ENCODE measurements at regions not wholly inside any gene's neighbourhood (a gene's known extent, or its start where the extent isn't known, plus 50 kb on each side); places are given as distances from the start of the nearest gene placed in this dataset.

- POLR2A ChIA-PET = no interaction called here
- Histone ChIP-seq H3K27me3 (replicated peaks; ENCODE audit: control insufficient read depth, insufficient read depth, low read length) (no peaks in the 10 kb centered on the region), H3K4me1 (no peaks in the 10 kb centered on the region), H3K4me3 (ENCODE audit: low read depth, low read length) (no peak overlapping the region), H3K9me3 (peaks cover 5% of the 10 kb centered on the region; the same call in 1 of the 2 replicates), H3K36me3 (ENCODE audit: control insufficient read depth, insufficient read depth, low read length) (no peaks in the 10 kb centered on the region)
- H3K4me1 Mint-ChIP-seq (ENCODE audit: low read depth, unreplicated experiment) = no peaks in the 10 kb centered on the region
- peaks cover 8% of the 10 kb centered on the region for H3K27me3 Mint-ChIP-seq (ENCODE audit: insufficient read depth, unreplicated experiment)
- intact Hi-C loops (cut with micrococcal nuclease; ENCODE audit: unreplicated experiment) = no loop called here
- CTCF ChIA-PET = no interaction called here
- no peak overlapping the region for H3K4me3 Mint-ChIP-seq (ENCODE audit: unreplicated experiment)
- no peaks in the 10 kb centered on the region for H3K9me3 Mint-ChIP-seq (ENCODE audit: unreplicated experiment)
- no TSS peak for BruUV-seq (replicated peaks)
- no peak overlapping the region for H3K27ac Mint-ChIP-seq (ENCODE audit: unreplicated experiment)
- no peaks in the 10 kb centered on the region for H3K36me3 Mint-ChIP-seq (ENCODE audit: insufficient read depth, unreplicated experiment)
- no peak for DNase-seq
- no peak for TF ChIP-seq CTCF (IDR thresholded peaks at IDR 0.05; ENCODE audit: insufficient read depth in 1 of 2, low read depth in 1 of 2, low read length in 1 of 2, severe bottlenecking in 1 of 2, unreplicated experiment in 1 of 2)
These were observed 587.4 kb upstream of the MDFIC2 start for GRCh38 chr3:70899816-70900215.

GRCh38 chr3:70890020-70890394 lies 577.6 kb upstream of the MDFIC2 start:
- no peak for TF ChIP-seq CTCF (IDR thresholded peaks at IDR 0.05; ENCODE audit: insufficient read depth in 1 of 2, low read depth in 1 of 2, low read length in 1 of 2, severe bottlenecking in 1 of 2, unreplicated experiment in 1 of 2)
- Mint-ChIP-seq H3K4me3 (ENCODE audit: unreplicated experiment) (no peak overlapping the region), H3K9me3 (ENCODE audit: unreplicated experiment) (no peaks in the 10 kb centered on the region), H3K27me3 (ENCODE audit: insufficient read depth, unreplicated experiment) (no peaks in the 10 kb centered on the region), H3K36me3 (ENCODE audit: insufficient read depth, unreplicated experiment) (no peaks in the 10 kb centered on the region), H3K27ac (ENCODE audit: unreplicated experiment) (no peak overlapping the region), H3K4me1 (ENCODE audit: low read depth, unreplicated experiment) (no peaks in the 10 kb centered on the region)
- ChIA-PET POLR2A (no interaction called here), CTCF (no interaction called here)
- Histone ChIP-seq H3K36me3 (ENCODE audit: control insufficient read depth, insufficient read depth, low read length) (no peaks in the 10 kb centered on the region), H3K4me1 (no peaks in the 10 kb centered on the region), H3K4me3 (ENCODE audit: low read depth, low read length) (no peak overlapping the region), H3K27me3 (replicated peaks; ENCODE audit: control insufficient read depth, insufficient read depth, low read length) (no peaks in the 10 kb centered on the region), H3K9me3 (no peaks in the 10 kb centered on the region)
- no peak for DNase-seq
- no TSS peak for BruUV-seq (replicated peaks)
- intact Hi-C loops (cut with micrococcal nuclease; ENCODE audit: unreplicated experiment) = no loop called here

GRCh38 chr3:70889162-70890019 lies 577.0 kb upstream of the MDFIC2 start:
- Mint-ChIP-seq H3K4me1 (ENCODE audit: low read depth, unreplicated experiment) (no peaks in the 10 kb centered on the region), H3K27me3 (ENCODE audit: insufficient read depth, unreplicated experiment) (no peaks in the 10 kb centered on the region), H3K36me3 (ENCODE audit: insufficient read depth, unreplicated experiment) (no peaks in the 10 kb centered on the region), H3K9me3 (ENCODE audit: unreplicated experiment) (no peaks in the 10 kb centered on the region), H3K4me3 (ENCODE audit: unreplicated experiment) (no peak overlapping the region), H3K27ac (ENCODE audit: unreplicated experiment) (no peak overlapping the region)
- CTCF ChIA-PET = no interaction called here
- no peak for TF ChIP-seq CTCF (IDR thresholded peaks at IDR 0.05; ENCODE audit: insufficient read depth in 1 of 2, low read depth in 1 of 2, low read length in 1 of 2, severe bottlenecking in 1 of 2, unreplicated experiment in 1 of 2)
- no peak for DNase-seq
- no TSS peak for BruUV-seq (replicated peaks)
- Histone ChIP-seq H3K36me3 (ENCODE audit: control insufficient read depth, insufficient read depth, low read length) (no peaks in the 10 kb centered on the region), H3K9me3 (no peaks in the 10 kb centered on the region), H3K27me3 (replicated peaks; ENCODE audit: control insufficient read depth, insufficient read depth, low read length) (no peaks in the 10 kb centered on the region), H3K4me3 (ENCODE audit: low read depth, low read length) (no peak overlapping the region), H3K4me1 (no peaks in the 10 kb centered on the region)
- POLR2A ChIA-PET = no interaction called here
- intact Hi-C loops (cut with micrococcal nuclease; ENCODE audit: unreplicated experiment) = no loop called here

Data from Caco-2 (cell line).